ENCODE measurements at regions not wholly inside any gene's neighbourhood (a gene's known extent, or its start where the extent isn't known, plus 50 kb on each side); places are given as distances from the start of the nearest gene placed in this dataset.
A peak's percentile ranks its signal among the peaks of the same experiment; 100 is the strongest.

DNA sequence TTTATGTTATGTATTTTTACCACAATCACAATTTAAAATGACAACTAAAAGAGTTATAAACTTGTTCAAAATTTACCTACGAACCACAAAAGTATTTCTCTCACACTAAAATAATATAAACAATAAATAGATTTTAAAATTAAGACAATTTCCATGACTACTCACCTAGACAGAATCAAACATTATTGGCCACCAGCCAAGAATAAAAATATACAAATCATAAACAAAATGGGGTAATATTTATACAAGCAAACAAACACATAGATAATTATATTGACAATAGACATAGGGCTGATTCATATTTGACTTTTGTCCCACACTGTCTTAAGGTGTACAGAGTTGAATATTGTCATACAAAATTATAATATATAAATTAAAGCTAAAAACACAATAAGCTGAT, 119.6 kb upstream of the ZNF92 start:
- no peaks in the 10 kb centered on the region for H3K27me3 ChIP-seq
- 67 to 80% methylated on average over 1 of the region's 1 CpG for WGBS, 2 donors
- peaks cover 8% of the 10 kb centered on the region for H3K4me1 ChIP-seq
- H3K9me3 ChIP-seq: no peaks in the 10 kb centered on the region
- H3K4me3 ChIP-seq: no peak overlapping the region
- intact Hi-C loops (cut with DNase I): no loop called here
- H3K36me3 ChIP-seq (replicated peaks in 1 of 2; ENCODE audit: insufficient read depth in 1 of 2, low read depth in 2 of 2): no peaks in the 10 kb centered on the region
- no peak for ATAC-seq
- DNase-seq: no peak
- no peak for TF ChIP-seq POLR2A (IDR thresholded peaks at IDR 0.05)
- TF ChIP-seq, protein P1, sequence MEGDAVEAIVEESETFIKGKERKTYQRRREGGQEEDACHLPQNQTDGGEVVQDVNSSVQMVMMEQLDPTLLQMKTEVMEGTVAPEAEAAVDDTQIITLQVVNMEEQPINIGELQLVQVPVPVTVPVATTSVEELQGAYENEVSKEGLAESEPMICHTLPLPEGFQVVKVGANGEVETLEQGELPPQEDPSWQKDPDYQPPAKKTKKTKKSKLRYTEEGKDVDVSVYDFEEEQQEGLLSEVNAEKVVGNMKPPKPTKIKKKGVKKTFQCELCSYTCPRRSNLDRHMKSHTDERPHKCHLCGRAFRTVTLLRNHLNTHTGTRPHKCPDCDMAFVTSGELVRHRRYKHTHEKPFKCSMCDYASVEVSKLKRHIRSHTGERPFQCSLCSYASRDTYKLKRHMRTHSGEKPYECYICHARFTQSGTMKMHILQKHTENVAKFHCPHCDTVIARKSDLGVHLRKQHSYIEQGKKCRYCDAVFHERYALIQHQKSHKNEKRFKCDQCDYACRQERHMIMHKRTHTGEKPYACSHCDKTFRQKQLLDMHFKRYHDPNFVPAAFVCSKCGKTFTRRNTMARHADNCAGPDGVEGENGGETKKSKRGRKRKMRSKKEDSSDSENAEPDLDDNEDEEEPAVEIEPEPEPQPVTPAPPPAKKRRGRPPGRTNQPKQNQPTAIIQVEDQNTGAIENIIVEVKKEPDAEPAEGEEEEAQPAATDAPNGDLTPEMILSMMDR (IDR thresholded peaks at IDR 0.05): no peak
- H3K27ac ChIP-seq: no peak overlapping the region

DNA sequence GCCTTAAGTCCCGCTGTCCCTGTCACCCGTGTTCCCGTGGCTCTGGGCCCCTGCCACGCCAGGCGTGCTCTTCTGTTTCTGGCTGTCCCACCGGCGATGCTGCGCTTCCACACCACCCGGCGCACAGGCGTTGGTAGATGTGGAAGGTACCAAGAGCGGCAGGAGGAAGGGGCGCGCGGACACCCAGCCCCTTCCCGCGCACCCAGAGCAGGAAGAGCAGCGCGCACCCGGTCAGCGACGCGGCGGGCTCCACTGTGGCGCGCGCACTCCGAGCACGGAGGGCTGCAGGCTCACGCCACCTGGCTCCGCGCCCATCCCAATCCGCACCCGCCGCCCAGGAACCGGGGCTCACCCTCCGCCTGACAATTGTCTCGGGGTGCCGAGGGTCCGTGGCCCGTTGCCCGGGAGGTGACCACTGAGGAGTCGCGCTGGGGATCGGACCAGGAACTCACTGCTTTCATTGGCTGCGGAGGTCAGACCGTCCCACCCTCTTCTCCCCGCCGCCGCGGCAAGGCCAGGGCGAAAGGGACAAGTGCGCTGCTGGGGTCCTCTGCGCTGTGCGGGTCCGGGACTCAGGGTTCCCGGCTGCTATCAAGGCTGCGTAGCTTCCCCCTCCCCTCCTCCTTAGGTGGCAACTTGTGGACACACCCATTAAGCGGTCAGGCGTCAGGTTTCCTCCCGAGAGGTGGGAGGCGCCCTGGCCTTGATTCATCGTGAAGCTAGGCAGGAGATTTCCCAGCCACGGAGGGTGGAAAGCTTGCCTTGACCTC, 121.6 kb upstream of the ZNF92 start:
- Histone ChIP-seq H3K27me3 (no peaks in the 10 kb centered on the region), H3K4me1 (peaks cover 8% of the 10 kb centered on the region), H3K9me3 (no peaks in the 10 kb centered on the region), H3K27ac (peak overlapping the region in 1 of 4 donors; percentile 25), H3K4me3 (peak overlapping the region; percentile 66 to 86), H3K36me3 (replicated peaks in 1 of 2; ENCODE audit: insufficient read depth in 1 of 2, low read depth in 2 of 2) (no peaks in the 10 kb centered on the region)
- 0 to 3% methylated on average over 28 to 64 of the region's 64 CpGs for WGBS, 2 donors
- TF ChIP-seq POLR2A (IDR thresholded peaks at IDR 0.05): no peak
- TF ChIP-seq, protein P1 (IDR thresholded peaks at IDR 0.05): no peak
- DNase-seq: peak; percentile 57 to 77 (median 62)
- ATAC-seq: peak; percentile 80
- intact Hi-C loops (cut with DNase I): no loop called here

DNA sequence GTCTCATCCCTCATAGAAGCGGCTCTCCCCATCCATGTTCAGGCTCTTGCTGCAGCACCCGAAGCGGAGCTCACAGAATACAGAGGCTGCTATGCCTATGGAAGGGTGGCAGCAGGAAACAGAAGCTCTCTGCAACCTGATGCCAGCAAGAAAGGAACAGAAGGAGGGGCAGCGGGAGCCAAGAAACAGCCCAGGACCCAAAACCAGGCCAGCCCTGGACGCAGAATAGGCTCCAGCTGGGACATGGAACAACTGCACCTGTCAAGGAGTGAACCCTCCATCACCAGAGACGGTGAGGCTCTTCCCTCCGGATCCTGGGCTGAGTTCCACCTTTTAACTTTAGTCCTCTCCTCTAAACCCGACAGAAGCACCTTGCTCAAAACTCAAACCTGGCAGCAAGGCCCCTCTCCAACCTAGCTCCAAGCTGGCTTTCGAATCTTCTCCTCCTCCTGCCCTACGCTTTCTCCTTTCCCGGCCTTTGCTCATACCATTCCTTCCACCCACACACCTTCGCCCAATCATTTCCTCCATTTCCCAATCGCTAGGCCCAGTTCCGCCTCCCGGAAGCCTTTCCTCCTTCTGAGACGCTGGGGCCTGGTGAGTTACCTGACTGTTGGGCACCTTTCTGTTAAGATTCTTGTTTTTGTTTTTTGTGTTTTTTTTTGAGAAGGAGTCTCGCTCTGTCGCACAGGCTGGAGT, 122.8 kb upstream of the ZNF92 start:
- WGBS, 2 donors: 90 to 92% methylated on average over 17 to 18 of the region's 18 CpGs
- no peak for DNase-seq
- Histone ChIP-seq H3K27me3 (no peaks in the 10 kb centered on the region), H3K27ac (no peak overlapping the region), H3K4me3 (no peak overlapping the region), H3K4me1 (peaks cover 8% of the 10 kb centered on the region), H3K9me3 (no peaks in the 10 kb centered on the region), H3K36me3 (replicated peaks in 1 of 2; ENCODE audit: insufficient read depth in 1 of 2, low read depth in 2 of 2) (no peaks in the 10 kb centered on the region)
- no peak for TF ChIP-seq POLR2A (IDR thresholded peaks at IDR 0.05)
- TF ChIP-seq, protein P1 (IDR thresholded peaks at IDR 0.05): no peak
- no peak for ATAC-seq
- intact Hi-C loops (cut with DNase I): no loop called here

DNA sequence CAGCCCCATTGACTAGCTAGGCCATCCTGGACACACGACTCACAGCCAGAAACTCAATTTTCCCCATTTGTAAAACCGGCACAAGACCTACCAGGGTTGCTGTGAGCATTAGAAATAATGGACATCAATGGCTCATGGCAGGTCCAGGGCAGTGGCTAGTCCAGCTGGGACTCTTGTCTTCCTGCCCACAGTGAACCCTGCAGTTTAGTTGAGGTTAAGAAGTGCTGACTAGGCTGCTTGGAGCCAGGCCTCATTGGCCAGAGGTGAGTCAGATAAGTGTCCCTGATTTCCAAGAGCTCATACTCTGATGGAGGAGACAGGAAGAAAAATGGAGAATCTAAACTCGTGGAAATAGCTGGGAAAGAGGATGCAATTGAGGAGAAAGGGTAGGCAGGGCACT, 123.4 kb upstream of the ZNF92 start:
- intact Hi-C loops (cut with DNase I): no loop called here
- Histone ChIP-seq H3K27me3 (no peaks in the 10 kb centered on the region), H3K36me3 (replicated peaks in 1 of 2; ENCODE audit: insufficient read depth in 1 of 2, low read depth in 2 of 2) (no peaks in the 10 kb centered on the region), H3K27ac (no peak overlapping the region), H3K4me3 (no peak overlapping the region), H3K4me1 (peaks cover 8% of the 10 kb centered on the region), H3K9me3 (no peaks in the 10 kb centered on the region)
- DNase-seq (no peak), ATAC-seq (no peak)
- no peak for TF ChIP-seq POLR2A (IDR thresholded peaks at IDR 0.05)
- TF ChIP-seq, protein P1 (IDR thresholded peaks at IDR 0.05): no peak
- WGBS, 2 donors: 66 to 74% methylated on average over 3 of the region's 3 CpGs

All from body of pancreas (tissue), 4 donors.